Nephron progenitor cell (in vitro differentiated cells): ENCODE measurements at regions not wholly inside any gene's neighbourhood (a gene's known extent, or its start where the extent isn't known, plus 50 kb on each side); places are given as distances from the start of the nearest gene placed in this dataset.

ENCODE experiments used
- DNase-seq: peaks from one replicate; pipeline ENCODE4 v3.0.0; 2021
- H3K27ac Mint-ChIP-seq: 2 replicates; pipeline ENCODE4 v1.8.0; 2021; ENCODE audit warnings: mild to moderate bottlenecking, moderate library complexity, mixed read lengths
- H3K27me3 Mint-ChIP-seq: 2 replicates; pipeline ENCODE4 v1.8.0; 2021; ENCODE audit warnings: mild to moderate bottlenecking, low read depth, mixed read lengths; ENCODE audit not compliant: poor library complexity
- H3K36me3 Mint-ChIP-seq: 2 replicates; pipeline ENCODE4 v1.8.0; 2021; ENCODE audit warnings: low read depth, mixed read lengths
- H3K4me1 Mint-ChIP-seq: 2 replicates; pipeline ENCODE4 v1.8.0; 2021; ENCODE audit warnings: mixed read lengths
- H3K4me3 Mint-ChIP-seq: 2 replicates; pipeline ENCODE4 v1.8.0; 2021; ENCODE audit warnings: mild to moderate bottlenecking, moderate library complexity, mixed read lengths
- H3K9me3 Mint-ChIP-seq: 2 replicates; pipeline ENCODE4 v1.8.0; 2021; ENCODE audit warnings: mild to moderate bottlenecking, moderate library complexity, mixed read lengths
- CTCF ChIP-seq: fragments of 200-600 bp; sonication (generic); IDR thresholded peaks from 2 replicates; pipeline ENCODE4 v1.5.0; 2021; ENCODE audit warnings: antibody characterized with exemption

- Mint-ChIP-seq H3K36me3 (no peaks in the 10 kb centered on the region), H3K4me1 (peaks cover 11% of the 10 kb centered on the region), H3K27me3 (peaks cover 18% of the 10 kb centered on the region), H3K27ac (no peak overlapping the region), H3K9me3 (peaks cover 22% of the 10 kb centered on the region), H3K4me3 (no peak overlapping the region)
- no peak for TF ChIP-seq CTCF
- no peak for DNase-seq
Observed at GRCh38 chr6:1007159-1007558, 304.7 kb upstream of the FOXQ1 start.

GRCh38 chr6:1004885-1005630, 306.8 kb upstream of the FOXQ1 start:
- H3K9me3 Mint-ChIP-seq: peaks cover 19% of the 10 kb centered on the region
- H3K36me3 Mint-ChIP-seq: no peaks in the 10 kb centered on the region
- DNase-seq: no peak
- no peak overlapping the region for H3K4me3 Mint-ChIP-seq
- no peak for TF ChIP-seq CTCF
- H3K4me1 Mint-ChIP-seq: peaks cover 1% of the 10 kb centered on the region
- peaks cover 15% of the 10 kb centered on the region for H3K27me3 Mint-ChIP-seq
- no peak overlapping the region for H3K27ac Mint-ChIP-seq

GRCh38 chr6:1003394-1004160, 308.3 kb upstream of the FOXQ1 start:
- Mint-ChIP-seq H3K27ac (no peak overlapping the region), H3K27me3 (peaks cover 12% of the 10 kb centered on the region), H3K4me1 (peaks cover 7% of the 10 kb centered on the region), H3K9me3 (peaks cover 19% of the 10 kb centered on the region), H3K4me3 (no peak overlapping the region), H3K36me3 (no peaks in the 10 kb centered on the region)
- DNase-seq: no peak
- no peak for TF ChIP-seq CTCF

- H3K27ac Mint-ChIP-seq: no peak overlapping the region
- H3K4me1 Mint-ChIP-seq: peaks cover 7% of the 10 kb centered on the region
- H3K9me3 Mint-ChIP-seq: peaks cover 19% of the 10 kb centered on the region
- no peak for TF ChIP-seq CTCF
- H3K36me3 Mint-ChIP-seq: no peaks in the 10 kb centered on the region
- H3K4me3 Mint-ChIP-seq: no peak overlapping the region
- DNase-seq: no peak
- peaks cover 14% of the 10 kb centered on the region for H3K27me3 Mint-ChIP-seq
Observed at GRCh38 chr6:1002989-1003388, 308.9 kb upstream of the FOXQ1 start.

GRCh38 chr6:1001655-1002349, 308.9 kb upstream of the EXOC2 start:
- DNase-seq: no peak
- no peak overlapping the region for H3K27ac Mint-ChIP-seq
- peaks cover 19% of the 10 kb centered on the region for H3K9me3 Mint-ChIP-seq
- no peaks in the 10 kb centered on the region for H3K36me3 Mint-ChIP-seq
- no peak overlapping the region for H3K4me3 Mint-ChIP-seq
- no peak for TF ChIP-seq CTCF
- peaks cover 17% of the 10 kb centered on the region for H3K27me3 Mint-ChIP-seq
- peaks cover 7% of the 10 kb centered on the region for H3K4me1 Mint-ChIP-seq
